ENCODE measurements at regions not wholly inside any gene's neighbourhood (a gene's known extent, or its start where the extent isn't known, plus 50 kb on each side); places are given as distances from the start of the nearest gene placed in this dataset.
"Not testable (repeated sequence)": the region's sequence is repeated elsewhere in the genome, so short reads cannot be mapped to it uniquely, and the experiment has no call there.

GRCh38 chr1:87968197-87968955, 639.7 kb downstream of the LMO4 start:
- peak; percentile 84 for DNase-seq

- no peak for DNase-seq
Measured at GRCh38 chr1:87969040-87969439, 640.4 kb downstream of the LMO4 start.

- peak; percentile 48 for DNase-seq
Measured at GRCh38 chr1:87972811-87973210, 644.1 kb downstream of the LMO4 start.

GRCh38 chr1:87973896-87974295, 645.2 kb downstream of the LMO4 start:
- no peak for DNase-seq

- no peak for DNase-seq
Measured at GRCh38 chr1:87976316-87976715, 647.6 kb downstream of the LMO4 start.

- no peak for DNase-seq
Measured at GRCh38 chr1:87977145-87977544, 648.5 kb downstream of the LMO4 start.

GRCh38 chr1:87979079-87979478, 650.4 kb downstream of the LMO4 start:
- DNase-seq = no peak

- no peak for DNase-seq
Measured at GRCh38 chr1:87980494-87980893, 651.8 kb downstream of the LMO4 start.

GRCh38 chr1:87981386-87981785, 652.7 kb downstream of the LMO4 start:
- no peak for DNase-seq

- DNase-seq = no peak
Measured at GRCh38 chr1:87981810-87982209, 653.1 kb downstream of the LMO4 start.

GRCh38 chr1:87983841-87984240, 655.2 kb downstream of the LMO4 start:
- peak; percentile 25 for DNase-seq

GRCh38 chr1:87985071-87985470, 656.4 kb downstream of the LMO4 start:
- DNase-seq = no peak

- no peak for DNase-seq
Measured at GRCh38 chr1:87986130-87986866, 657.6 kb downstream of the LMO4 start.

- DNase-seq = no peak
Measured at GRCh38 chr1:87989346-87989745, 660.7 kb downstream of the LMO4 start.

GRCh38 chr1:87992536-87992935, 663.9 kb downstream of the LMO4 start:
- not testable (repeated sequence) for DNase-seq

- DNase-seq = no peak
Measured at GRCh38 chr1:87993051-87993450, 664.4 kb downstream of the LMO4 start.

GRCh38 chr1:87999852-88000251, 671.2 kb downstream of the LMO4 start:
- no peak for DNase-seq

GRCh38 chr1:88001460-88001859, 672.8 kb downstream of the LMO4 start:
- peak; percentile 77 for DNase-seq

- DNase-seq = no peak
Measured at GRCh38 chr1:88003255-88003654, 674.6 kb downstream of the LMO4 start.

- no peak for DNase-seq
Measured at GRCh38 chr1:88009916-88010315, 674.2 kb upstream of the PKN2 start.

- DNase-seq = no peak
Measured at GRCh38 chr1:88013485-88013884, 670.6 kb upstream of the PKN2 start.

GRCh38 chr1:88014131-88014530, 669.9 kb upstream of the PKN2 start:
- no peak for DNase-seq

GRCh38 chr1:88016947-88017346, 667.1 kb upstream of the PKN2 start:
- DNase-seq = no peak

GRCh38 chr1:88021529-88021928, 662.5 kb upstream of the PKN2 start:
- DNase-seq = no peak
